Spleen (tissue), 7 donors: ENCODE measurements at regions not wholly inside any gene's neighbourhood (a gene's known extent, or its start where the extent isn't known, plus 50 kb on each side); places are given as distances from the start of the nearest gene placed in this dataset.

Experiments
- POLR2A ChIP-seq, 3 donors: fragments of 450-650 bp; IDR thresholded peaks; one replicate each; pipeline ENCODE4 v1.5.1; 2017; ENCODE audit warnings: antibody characterized with exemption in 3 of 3, mild to moderate bottlenecking in 1 of 3
- POLR2AphosphoS5 ChIP-seq, 3 donors: sonication (generic); formaldehyde crosslinking; IDR thresholded peaks; one replicate each; pipeline ENCODE4 v1.5.1; 2017; ENCODE audit warnings: antibody characterized with exemption in 3 of 3
- TF ChIP-seq, protein P1 (sequence below), 11 experiments: fragments of 200-600 bp in 7 of 11; fragments of 450-650 bp in 4 of 11; sonication (generic) in 4 of 11; IDR thresholded peaks in 8 of 11; conservative IDR thresholded peaks in 3 of 11; 1 replicate in 7 of 11; 2 replicates in 4 of 11; pipeline versions ENCODE4 v1.4.0 to v1.8.0; 2016 to 2021; ENCODE audit warnings: antibody characterized with exemption in 11 of 11, inconsistent platforms in 4 of 11, mild to moderate bottlenecking in 1 of 11
- donor health status: DM: no; HTN: no; CAD: no; lungs with moderate emphysema.
- donor health status: DM: no; HTN: no; CAD: no.
- donor health status: DM: no; HTN: no; CAD: no.

DNA sequence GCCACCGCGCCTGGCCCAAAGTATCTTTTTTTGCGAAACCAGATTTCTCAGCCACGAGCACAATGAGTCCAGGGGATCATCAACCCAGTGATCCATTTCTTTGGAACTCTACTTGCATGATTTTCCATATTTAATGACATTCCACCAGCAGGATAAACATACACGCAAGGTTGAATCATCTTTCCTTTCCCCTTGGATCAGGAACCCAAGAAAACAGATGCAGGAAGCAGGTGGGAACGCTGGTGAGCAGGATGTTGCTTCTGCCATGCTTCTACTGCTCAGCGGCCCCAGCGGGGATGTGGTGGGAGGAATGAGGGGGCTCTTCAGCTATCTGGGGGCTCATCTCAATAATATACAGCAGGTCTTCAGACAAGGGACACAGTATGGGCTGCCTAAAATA, 118.2 kb downstream of the SEC61B start:
- TF ChIP-seq POLR2A (IDR thresholded peaks at IDR 0.05) (no peak), POLR2AphosphoS5 (IDR thresholded peaks at IDR 0.05) (no peak)
- TF ChIP-seq, protein P1, sequence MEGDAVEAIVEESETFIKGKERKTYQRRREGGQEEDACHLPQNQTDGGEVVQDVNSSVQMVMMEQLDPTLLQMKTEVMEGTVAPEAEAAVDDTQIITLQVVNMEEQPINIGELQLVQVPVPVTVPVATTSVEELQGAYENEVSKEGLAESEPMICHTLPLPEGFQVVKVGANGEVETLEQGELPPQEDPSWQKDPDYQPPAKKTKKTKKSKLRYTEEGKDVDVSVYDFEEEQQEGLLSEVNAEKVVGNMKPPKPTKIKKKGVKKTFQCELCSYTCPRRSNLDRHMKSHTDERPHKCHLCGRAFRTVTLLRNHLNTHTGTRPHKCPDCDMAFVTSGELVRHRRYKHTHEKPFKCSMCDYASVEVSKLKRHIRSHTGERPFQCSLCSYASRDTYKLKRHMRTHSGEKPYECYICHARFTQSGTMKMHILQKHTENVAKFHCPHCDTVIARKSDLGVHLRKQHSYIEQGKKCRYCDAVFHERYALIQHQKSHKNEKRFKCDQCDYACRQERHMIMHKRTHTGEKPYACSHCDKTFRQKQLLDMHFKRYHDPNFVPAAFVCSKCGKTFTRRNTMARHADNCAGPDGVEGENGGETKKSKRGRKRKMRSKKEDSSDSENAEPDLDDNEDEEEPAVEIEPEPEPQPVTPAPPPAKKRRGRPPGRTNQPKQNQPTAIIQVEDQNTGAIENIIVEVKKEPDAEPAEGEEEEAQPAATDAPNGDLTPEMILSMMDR (IDR thresholded peaks at IDR 0.05 in 8 of 11, conservative IDR thresholded peaks at IDR 0.05 in 3 of 11) = no peak
